A549 (cell line): ENCODE measurements at regions not wholly inside any gene's neighbourhood (a gene's known extent, or its start where the extent isn't known, plus 50 kb on each side); places are given as distances from the start of the nearest gene placed in this dataset.

Source experiments
- BHLHE40 ChIP-seq: IDR thresholded peaks from 2 replicates; pipeline ENCODE4 v1.6.1; 2012; ENCODE audit warnings: low read depth, low read length, inconsistent platforms
- CHD2 ChIP-seq: fragments of 150-350 bp; IDR thresholded peaks from 2 replicates; pipeline ENCODE4 v1.6.1; 2014; ENCODE audit warnings: low read length; ENCODE audit not compliant: partially characterized antibody
- CTCF ChIP-seq: fragments of >200 bp; sonication (Bioruptor Twin); formaldehyde crosslinking; IDR thresholded peaks from 3 replicates; pipeline ENCODE4 v1.5.1; 2016
- E2F6 ChIP-seq: IDR thresholded peaks from 2 replicates; pipeline ENCODE4 v1.6.1; 2012; ENCODE audit warnings: low read depth, borderline replicate concordance
- ESRRA ChIP-seq: fragments of 150-350 bp; IDR thresholded peaks from 2 replicates; pipeline ENCODE4 v1.6.1; 2014; ENCODE audit warnings: mild to moderate bottlenecking, low read length, borderline replicate concordance
- FOSL2 ChIP-seq, 2 experiments: fragments of 450-650 bp in 1 of 2; fragments of >200 bp in 1 of 2; sonication (Bioruptor Twin) in 1 of 2; formaldehyde crosslinking; IDR thresholded peaks; 2 replicates each; pipeline versions ENCODE4 v1.5.0 to v1.6.1; 2016 to 2020; ENCODE audit warnings: mild to moderate bottlenecking in 1 of 2, moderate library complexity in 1 of 2
- HEYL ChIP-seq: fragments of 250-450 bp; sonication (Bioruptor Pico); IDR thresholded peaks from 2 replicates; pipeline ENCODE4 v1.8.0; 2021; ENCODE audit warnings: mild to moderate bottlenecking, moderate library complexity
- NR3C1 ChIP-seq: fragments of >200 bp; sonication (Bioruptor Twin); formaldehyde crosslinking; IDR thresholded peaks from 3 replicates; pipeline ENCODE4 v1.6.1; 2017
- PHF8 ChIP-seq: fragments of 200-600 bp; sonication (generic); IDR thresholded peaks from 2 replicates; pipeline ENCODE4 v1.6.1; 2016; ENCODE audit warnings: low read depth, mild to moderate bottlenecking, antibody characterized with exemption, moderate library complexity, borderline replicate concordance
- POLR2A ChIP-seq: IDR thresholded peaks from 2 replicates; pipeline ENCODE4 v1.6.1; 2012; ENCODE audit warnings: mild to moderate bottlenecking, low read length
- USF2 ChIP-seq: fragments of 450-650 bp; IDR thresholded peaks from 2 replicates; pipeline ENCODE4 v1.6.1; 2014; ENCODE audit warnings: antibody characterized with exemption

GRCh38 chr3:193783166-193783896, 190.3 kb downstream of the OPA1 start:
- TF ChIP-seq BHLHE40 (no peak), CTCF (no peak), PHF8 (no peak), USF2 (no peak), POLR2A (no peak), HEYL (no peak), CHD2 (no peak), FOSL2 (IDR thresholded peaks at IDR 0.05) (no peak), FOSL2 (CRISPR knock-in tag; IDR thresholded peaks at IDR 0.05) (no peak), NR3C1 (no peak), ESRRA (no peak), E2F6 (no peak)
